ENCODE measurements at regions not wholly inside any gene's neighbourhood (a gene's known extent, or its start where the extent isn't known, plus 50 kb on each side); places are given as distances from the start of the nearest gene placed in this dataset.

DNA sequence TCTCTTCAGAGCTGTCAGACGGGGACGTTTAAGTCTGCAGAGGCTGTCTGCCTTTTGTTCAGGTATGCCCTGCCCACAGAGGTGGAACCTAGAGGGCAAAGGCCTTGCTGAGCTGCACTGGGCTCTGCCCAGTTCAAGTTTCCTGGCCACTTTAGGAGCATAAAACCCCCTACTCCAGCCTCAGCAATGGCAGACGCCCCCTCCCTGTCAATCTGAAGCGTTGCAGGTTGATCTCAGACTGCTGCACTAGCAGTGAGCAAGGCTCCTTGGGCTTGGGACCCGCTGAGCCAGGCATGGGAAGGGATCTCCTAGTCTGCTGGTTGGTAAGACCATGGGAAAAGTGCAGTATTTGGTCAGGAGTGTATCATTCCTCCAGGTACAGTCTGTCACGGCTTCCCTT, 66.6 kb upstream of the TP53I11 start:
- TF ChIP-seq POLR2A (IDR thresholded peaks at IDR 0.05; ENCODE audit: low read depth, low read length) (no peak), POLR2AphosphoS5 (IDR thresholded peaks at IDR 0.05; ENCODE audit: low read depth, low read length) (no peak)

All from GM12892 (cell line).